Endodermal cell (in vitro differentiated cells): ENCODE measurements at regions not wholly inside any gene's neighbourhood (a gene's known extent, or its start where the extent isn't known, plus 50 kb on each side); places are given as distances from the start of the nearest gene placed in this dataset.

Experiments
- DNase-seq: peaks from one replicate; pipeline ENCODE4 v3.0.0-alpha.2; 2017
- H3K27ac ChIP-seq: 2 replicates; pipeline ENCODE4 v1.5.1; 2013; ENCODE audit warnings: mild to moderate bottlenecking, low read depth, low read length, moderate library complexity
- H3K27me3 ChIP-seq: 2 replicates; pipeline ENCODE4 v1.6.1; 2013; ENCODE audit warnings: mild to moderate bottlenecking, low read length, moderate library complexity; ENCODE audit not compliant: insufficient read depth, control insufficient read depth, poor library complexity, severe bottlenecking
- H3K36me3 ChIP-seq: 2 replicates; pipeline ENCODE4 v1.7.0; 2013; ENCODE audit warnings: mild to moderate bottlenecking, low read length, moderate library complexity; ENCODE audit not compliant: control insufficient read depth, insufficient read depth
- H3K4me1 ChIP-seq: one replicate; pipeline ENCODE4 v1.7.0; 2013; ENCODE audit warnings: low read length; ENCODE audit not compliant: control insufficient read depth, insufficient read depth
- H3K4me3 ChIP-seq: 2 replicates; pipeline ENCODE4 v1.5.1; 2013; ENCODE audit warnings: mild to moderate bottlenecking, low read length, moderate library complexity
- H3K9ac ChIP-seq: 2 replicates; pipeline ENCODE4 v1.6.1; 2013; ENCODE audit warnings: mild to moderate bottlenecking, low read length, moderate library complexity; ENCODE audit not compliant: poor library complexity, severe bottlenecking; ENCODE audit errors: extremely low read depth
- H3K9me3 ChIP-seq: 2 replicates; pipeline ENCODE4 v1.6.1; 2013; ENCODE audit warnings: mild to moderate bottlenecking, low read length, moderate library complexity; ENCODE audit not compliant: control insufficient read depth
- H3K27ac Mint-ChIP-seq: 2 replicates; pipeline ENCODE4 v1.8.0; 2020; ENCODE audit warnings: mixed read lengths
- H3K27me3 Mint-ChIP-seq: 2 replicates; pipeline ENCODE4 v1.8.0; 2021; ENCODE audit warnings: mild to moderate bottlenecking, mixed read lengths; ENCODE audit not compliant: insufficient read depth
- H3K36me3 Mint-ChIP-seq: 2 replicates; pipeline ENCODE4 v1.8.0; 2020; ENCODE audit warnings: low read depth, mixed read lengths
- H3K4me1 Mint-ChIP-seq: 2 replicates; pipeline ENCODE4 v1.8.0; 2020; ENCODE audit warnings: mixed read lengths
- H3K4me3 Mint-ChIP-seq: 2 replicates; pipeline ENCODE4 v1.8.0; 2020; ENCODE audit warnings: mild to moderate bottlenecking, moderate library complexity, mixed read lengths
- H3K9me3 Mint-ChIP-seq: 2 replicates; pipeline ENCODE4 v1.8.0; 2020; ENCODE audit warnings: mild to moderate bottlenecking, mixed read lengths
- WGBS, 2 experiments: methylation state at CpG; one replicate each; pipeline versions ENCODE4 v1.1.5 to v1.1.7; 2013; ENCODE audit warnings: missing lambda C conversion rate in 2 of 2, mixed read lengths in 1 of 2; ENCODE audit not compliant: insufficient coverage in 1 of 2, insufficient read length in 1 of 2; 5-methylcytosine and 5-hydroxymethylcytosine counted together
- TF ChIP-seq, protein P1 (sequence below): fragments of 200-600 bp; sonication (generic); conservative IDR thresholded peaks from 2 replicates; pipeline ENCODE4 v1.5.0; 2021; ENCODE audit warnings: antibody characterized with exemption, mild to moderate bottlenecking

DNA sequence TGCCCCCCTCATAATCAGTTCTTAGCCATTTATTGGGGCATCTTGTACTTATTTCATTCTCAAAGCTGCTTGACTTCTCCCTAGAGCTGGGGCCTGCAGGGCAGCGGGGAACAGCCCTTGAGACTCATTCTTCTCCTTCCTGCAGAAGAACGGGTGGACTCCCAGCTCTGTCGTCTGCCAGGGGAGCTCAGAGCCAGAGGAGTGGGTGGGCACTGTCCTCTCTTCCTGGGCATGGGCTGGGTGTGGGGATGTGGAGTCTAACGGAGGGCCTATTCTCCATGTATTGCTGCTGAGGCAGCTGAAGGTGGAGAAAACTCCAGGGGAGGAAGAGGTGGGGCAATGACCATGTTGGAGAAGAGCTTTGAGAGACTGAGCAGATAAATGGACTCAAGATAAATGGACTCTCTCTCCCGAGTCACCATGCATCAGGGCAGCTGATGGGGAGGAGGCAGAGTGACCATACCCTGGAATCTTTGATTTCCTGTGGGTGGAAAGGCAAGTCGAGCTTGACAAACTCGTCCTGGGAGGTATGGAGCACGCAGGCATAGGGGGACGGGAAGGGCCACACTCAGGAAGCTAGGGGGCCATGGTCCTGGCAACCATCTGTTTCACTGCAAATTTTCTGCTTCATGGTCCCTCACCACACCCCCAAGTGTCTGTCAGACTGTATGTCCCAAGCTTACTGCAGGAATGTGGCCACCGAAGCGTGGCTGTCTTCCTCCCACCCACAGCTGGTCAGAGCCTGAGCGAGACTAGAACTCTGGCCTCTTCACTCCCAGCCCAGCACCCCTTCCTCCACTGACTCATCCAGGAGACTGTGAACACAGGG is 56.9 kb upstream of the ATP2B4 start:
- Histone ChIP-seq H3K9ac (no peak overlapping the region), H3K4me3 (no peak overlapping the region), H3K27me3 (no peaks in the 10 kb centered on the region), H3K27ac (no peak overlapping the region), H3K36me3 (no peaks in the 10 kb centered on the region), H3K4me1 (no peaks in the 10 kb centered on the region), H3K9me3 (no peaks in the 10 kb centered on the region)
- 67 to 83% methylated on average over 8 to 12 of the region's 12 CpGs for WGBS, 2 experiments
- TF ChIP-seq, protein P1, sequence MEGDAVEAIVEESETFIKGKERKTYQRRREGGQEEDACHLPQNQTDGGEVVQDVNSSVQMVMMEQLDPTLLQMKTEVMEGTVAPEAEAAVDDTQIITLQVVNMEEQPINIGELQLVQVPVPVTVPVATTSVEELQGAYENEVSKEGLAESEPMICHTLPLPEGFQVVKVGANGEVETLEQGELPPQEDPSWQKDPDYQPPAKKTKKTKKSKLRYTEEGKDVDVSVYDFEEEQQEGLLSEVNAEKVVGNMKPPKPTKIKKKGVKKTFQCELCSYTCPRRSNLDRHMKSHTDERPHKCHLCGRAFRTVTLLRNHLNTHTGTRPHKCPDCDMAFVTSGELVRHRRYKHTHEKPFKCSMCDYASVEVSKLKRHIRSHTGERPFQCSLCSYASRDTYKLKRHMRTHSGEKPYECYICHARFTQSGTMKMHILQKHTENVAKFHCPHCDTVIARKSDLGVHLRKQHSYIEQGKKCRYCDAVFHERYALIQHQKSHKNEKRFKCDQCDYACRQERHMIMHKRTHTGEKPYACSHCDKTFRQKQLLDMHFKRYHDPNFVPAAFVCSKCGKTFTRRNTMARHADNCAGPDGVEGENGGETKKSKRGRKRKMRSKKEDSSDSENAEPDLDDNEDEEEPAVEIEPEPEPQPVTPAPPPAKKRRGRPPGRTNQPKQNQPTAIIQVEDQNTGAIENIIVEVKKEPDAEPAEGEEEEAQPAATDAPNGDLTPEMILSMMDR: no peak
- Mint-ChIP-seq H3K36me3 (no peaks in the 10 kb centered on the region), H3K4me3 (no peak overlapping the region), H3K9me3 (no peaks in the 10 kb centered on the region), H3K27me3 (peaks cover 1% of the 10 kb centered on the region), H3K4me1 (peaks cover 14% of the 10 kb centered on the region), H3K27ac (no peak overlapping the region)
- DNase-seq: peak; percentile 40

DNA sequence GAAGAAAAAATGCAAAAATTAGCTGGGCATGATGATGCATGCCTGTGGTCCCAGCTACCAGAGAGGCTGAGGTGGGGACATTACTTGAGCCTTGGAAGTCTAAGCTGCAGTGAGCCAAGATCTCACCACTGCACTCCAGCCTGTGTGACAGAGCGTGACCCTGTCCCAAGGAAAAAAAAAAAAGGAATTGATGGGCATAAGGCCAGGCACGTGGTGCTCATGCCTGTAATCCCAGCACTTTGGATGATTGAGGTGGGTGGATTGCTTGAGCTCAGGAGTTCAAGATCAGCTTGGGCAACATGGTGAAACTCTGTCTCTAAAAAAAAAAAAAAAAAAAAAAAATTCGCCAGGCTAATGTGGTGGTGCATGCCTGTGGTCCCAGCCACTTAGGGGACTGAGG is 55.8 kb upstream of the ATP2B4 start:
- Histone ChIP-seq H3K36me3 (no peaks in the 10 kb centered on the region), H3K9me3 (no peaks in the 10 kb centered on the region), H3K4me1 (no peaks in the 10 kb centered on the region), H3K4me3 (no peak overlapping the region), H3K9ac (no peak overlapping the region), H3K27me3 (no peaks in the 10 kb centered on the region), H3K27ac (no peak overlapping the region)
- no peak overlapping the region for H3K27ac Mint-ChIP-seq
- TF ChIP-seq, protein P1: no peak
- H3K4me3 Mint-ChIP-seq: no peak overlapping the region
- no peak for DNase-seq
- H3K27me3 Mint-ChIP-seq: peaks cover 1% of the 10 kb centered on the region
- H3K9me3 Mint-ChIP-seq: no peaks in the 10 kb centered on the region
- WGBS, 2 experiments: 89 to 100% methylated on average over 1 to 3 of the region's 3 CpGs
- H3K4me1 Mint-ChIP-seq: peaks cover 14% of the 10 kb centered on the region
- H3K36me3 Mint-ChIP-seq: no peaks in the 10 kb centered on the region

DNA sequence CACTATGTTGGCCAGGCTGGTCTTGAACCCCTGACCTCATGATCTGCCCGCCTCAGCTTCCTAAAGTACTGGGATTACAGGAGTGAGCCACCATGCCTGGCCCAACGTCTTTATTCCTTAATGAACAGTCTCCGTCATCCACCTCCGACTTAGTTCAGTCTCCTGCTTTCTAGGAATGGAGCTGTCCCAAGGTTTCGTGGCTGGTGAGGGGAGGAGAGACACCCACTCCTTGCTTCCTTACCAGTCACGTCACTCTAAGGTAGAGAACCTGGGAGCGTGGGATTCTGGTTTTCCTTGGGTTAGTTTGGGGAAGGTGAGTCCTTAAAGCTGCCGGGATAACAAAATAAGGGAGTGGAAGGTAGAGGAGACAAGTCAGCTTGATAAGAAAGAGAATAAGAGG is 55.0 kb upstream of the ATP2B4 start:
- DNase-seq: no peak
- Mint-ChIP-seq H3K36me3 (no peaks in the 10 kb centered on the region), H3K9me3 (no peaks in the 10 kb centered on the region), H3K27ac (peak overlapping the region; percentile 7), H3K27me3 (peaks cover 1% of the 10 kb centered on the region), H3K4me3 (no peak overlapping the region), H3K4me1 (peaks cover 14% of the 10 kb centered on the region)
- Histone ChIP-seq H3K36me3 (no peaks in the 10 kb centered on the region), H3K27me3 (no peaks in the 10 kb centered on the region), H3K4me1 (no peaks in the 10 kb centered on the region), H3K27ac (peak overlapping the region; percentile 81), H3K4me3 (no peak overlapping the region), H3K9me3 (no peaks in the 10 kb centered on the region), H3K9ac (no peak overlapping the region)
- TF ChIP-seq, protein P1: no peak
- 64 to 84% methylated on average over 4 to 8 of the region's 8 CpGs for WGBS, 2 experiments
